IMR-90 (cell line): ENCODE measurements at regions not wholly inside any gene's neighbourhood (a gene's known extent, or its start where the extent isn't known, plus 50 kb on each side); places are given as distances from the start of the nearest gene placed in this dataset.

Experiments used
- BHLHE40 ChIP-seq: fragments of 150-350 bp; IDR thresholded peaks from 2 replicates; pipeline ENCODE4 v1.6.1; 2016; ENCODE audit warnings: mild to moderate bottlenecking, low read depth, low read length
- CEBPB ChIP-seq: IDR thresholded peaks from 2 replicates; pipeline ENCODE4 v1.6.1; 2012; ENCODE audit warnings: low read depth, low read length, improper control_type of control experiment
- MAFK ChIP-seq: IDR thresholded peaks from 2 replicates; pipeline ENCODE4 v1.6.1; 2012; ENCODE audit warnings: low read depth, low read length, improper control_type of control experiment
- POLR2A ChIP-seq: IDR thresholded peaks from 2 replicates; pipeline ENCODE4 v1.6.1; 2012; ENCODE audit warnings: mild to moderate bottlenecking, low read depth, low read length
- RCOR1 ChIP-seq: IDR thresholded peaks from 2 replicates; pipeline ENCODE4 v1.6.1; 2012; ENCODE audit warnings: mild to moderate bottlenecking, low read length, improper control_type of control experiment; ENCODE audit not compliant: insufficient replicate concordance
- RFX5 ChIP-seq: IDR thresholded peaks from 2 replicates; pipeline ENCODE4 v1.8.0; 2012; ENCODE audit warnings: low read depth, mild to moderate bottlenecking, low read length, moderate library complexity
- TF ChIP-seq, protein P1 (sequence below): conservative IDR thresholded peaks from 2 replicates; pipeline ENCODE4 v1.5.1; 2012; ENCODE audit warnings: mild to moderate bottlenecking, low read depth, low read length, improper control_type of control experiment
- TF ChIP-seq, protein P2 (sequence below): fragments of 150-350 bp; IDR thresholded peaks from 2 replicates; pipeline ENCODE4 v1.6.1; 2017; ENCODE audit warnings: mild to moderate bottlenecking, antibody characterized with exemption, low read length, low read depth
- TF ChIP-seq, protein P3 (sequence below): fragments of 150-350 bp; IDR thresholded peaks from 2 replicates; pipeline ENCODE4 v1.6.1; 2016; ENCODE audit warnings: low read depth, mild to moderate bottlenecking, low read length, moderate library complexity, borderline replicate concordance

DNA sequence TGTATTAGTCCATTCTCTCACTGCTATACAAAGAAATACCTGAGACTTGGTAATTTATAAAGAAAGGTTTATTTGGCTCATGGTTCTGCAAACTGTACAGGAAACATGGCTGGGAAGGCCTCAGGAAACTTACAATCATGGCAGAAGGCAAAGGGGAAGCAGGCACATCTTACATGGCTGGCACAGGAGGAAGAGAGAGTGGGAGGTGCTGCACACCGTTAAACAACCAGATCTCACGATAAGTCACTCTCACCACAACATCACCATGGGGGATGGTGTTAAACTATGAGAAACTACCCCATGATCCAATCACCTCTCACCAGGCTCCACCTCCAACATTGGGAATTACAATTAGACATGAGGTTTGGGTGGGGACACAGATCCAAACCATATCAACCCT is 191.8 kb upstream of the PLXNC1 start:
- TF ChIP-seq, protein P1, sequence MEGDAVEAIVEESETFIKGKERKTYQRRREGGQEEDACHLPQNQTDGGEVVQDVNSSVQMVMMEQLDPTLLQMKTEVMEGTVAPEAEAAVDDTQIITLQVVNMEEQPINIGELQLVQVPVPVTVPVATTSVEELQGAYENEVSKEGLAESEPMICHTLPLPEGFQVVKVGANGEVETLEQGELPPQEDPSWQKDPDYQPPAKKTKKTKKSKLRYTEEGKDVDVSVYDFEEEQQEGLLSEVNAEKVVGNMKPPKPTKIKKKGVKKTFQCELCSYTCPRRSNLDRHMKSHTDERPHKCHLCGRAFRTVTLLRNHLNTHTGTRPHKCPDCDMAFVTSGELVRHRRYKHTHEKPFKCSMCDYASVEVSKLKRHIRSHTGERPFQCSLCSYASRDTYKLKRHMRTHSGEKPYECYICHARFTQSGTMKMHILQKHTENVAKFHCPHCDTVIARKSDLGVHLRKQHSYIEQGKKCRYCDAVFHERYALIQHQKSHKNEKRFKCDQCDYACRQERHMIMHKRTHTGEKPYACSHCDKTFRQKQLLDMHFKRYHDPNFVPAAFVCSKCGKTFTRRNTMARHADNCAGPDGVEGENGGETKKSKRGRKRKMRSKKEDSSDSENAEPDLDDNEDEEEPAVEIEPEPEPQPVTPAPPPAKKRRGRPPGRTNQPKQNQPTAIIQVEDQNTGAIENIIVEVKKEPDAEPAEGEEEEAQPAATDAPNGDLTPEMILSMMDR: no peak
- TF ChIP-seq, protein P2, sequence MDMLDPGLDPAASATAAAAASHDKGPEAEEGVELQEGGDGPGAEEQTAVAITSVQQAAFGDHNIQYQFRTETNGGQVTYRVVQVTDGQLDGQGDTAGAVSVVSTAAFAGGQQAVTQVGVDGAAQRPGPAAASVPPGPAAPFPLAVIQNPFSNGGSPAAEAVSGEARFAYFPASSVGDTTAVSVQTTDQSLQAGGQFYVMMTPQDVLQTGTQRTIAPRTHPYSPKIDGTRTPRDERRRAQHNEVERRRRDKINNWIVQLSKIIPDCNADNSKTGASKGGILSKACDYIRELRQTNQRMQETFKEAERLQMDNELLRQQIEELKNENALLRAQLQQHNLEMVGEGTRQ: no peak
- TF ChIP-seq RCOR1: no peak
- no peak for TF ChIP-seq POLR2A
- no peak for TF ChIP-seq RFX5
- TF ChIP-seq, protein P3, sequence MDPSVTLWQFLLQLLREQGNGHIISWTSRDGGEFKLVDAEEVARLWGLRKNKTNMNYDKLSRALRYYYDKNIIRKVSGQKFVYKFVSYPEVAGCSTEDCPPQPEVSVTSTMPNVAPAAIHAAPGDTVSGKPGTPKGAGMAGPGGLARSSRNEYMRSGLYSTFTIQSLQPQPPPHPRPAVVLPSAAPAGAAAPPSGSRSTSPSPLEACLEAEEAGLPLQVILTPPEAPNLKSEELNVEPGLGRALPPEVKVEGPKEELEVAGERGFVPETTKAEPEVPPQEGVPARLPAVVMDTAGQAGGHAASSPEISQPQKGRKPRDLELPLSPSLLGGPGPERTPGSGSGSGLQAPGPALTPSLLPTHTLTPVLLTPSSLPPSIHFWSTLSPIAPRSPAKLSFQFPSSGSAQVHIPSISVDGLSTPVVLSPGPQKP: no peak
- no peak for TF ChIP-seq CEBPB
- no peak for TF ChIP-seq BHLHE40
- TF ChIP-seq MAFK: no peak
